ENCODE measurements at regions not wholly inside any gene's neighbourhood (a gene's known extent, or its start where the extent isn't known, plus 50 kb on each side); places are given as distances from the start of the nearest gene placed in this dataset.

- H3K4me1 ChIP-seq (ENCODE audit: control insufficient read depth, extremely low read depth, insufficient read depth, low read length), result no peaks in the 10 kb centered on the region
- H3K9me3 ChIP-seq (replicated peaks; ENCODE audit: control insufficient read depth, insufficient read depth, low read length), result peaks cover 10% of the 10 kb centered on the region
- POLR2A ChIA-PET, result no interaction called here
- FAIRE-seq, result no peak
- intact Hi-C loops (cut with micrococcal nuclease) (no loop called here), dilution Hi-C loops (cut with MboI; ENCODE audit: extremely low pct_ligation_motif_present, low sequenced_read_pairs) (no loop called here)
- H3K36me3 ChIP-seq (ENCODE audit: control insufficient read depth in 2 of 2, extremely low read depth in 1 of 2, insufficient read depth in 2 of 2, low read length in 2 of 2), result no peaks in the 10 kb centered on the region
- BruUV-seq (replicated peaks), result no TSS peak
- no peak overlapping the region for H3K9ac ChIP-seq (replicated peaks; ENCODE audit: extremely low read depth, insufficient read depth, low read length)
- H3K27me3 ChIP-seq (ENCODE audit: control insufficient read depth in 2 of 2, insufficient read depth in 2 of 2, low read length in 2 of 2), result no peaks in the 10 kb centered on the region
- no peak for TF ChIP-seq EZH2 (IDR thresholded peaks at IDR 0.05; ENCODE audit: borderline replicate concordance, low read depth, low read length, severe bottlenecking)
- TF ChIP-seq CTCF (IDR thresholded peaks at IDR 0.05; ENCODE audit: extremely low read depth in 1 of 2, insufficient read depth in 1 of 2, low read depth in 1 of 2, low read length in 2 of 2), result no peak
- no peak for TF ChIP-seq MAX (IDR thresholded peaks at IDR 0.05; ENCODE audit: insufficient read depth, insufficient read length)
- TF ChIP-seq POLR2AphosphoS5 (IDR thresholded peaks at IDR 0.05; ENCODE audit: insufficient read depth, low read depth, low read length), result no peak
- no peak for TF ChIP-seq POLR2A (IDR thresholded peaks at IDR 0.05; ENCODE audit: low read depth, low read length)
- no peak for TF ChIP-seq JUN (IDR thresholded peaks at IDR 0.05; ENCODE audit: borderline replicate concordance, insufficient read depth, insufficient read length, low read depth)
- H3K4me3 ChIP-seq (replicated peaks in 1 of 3; ENCODE audit: insufficient read depth in 1 of 3, low read depth in 1 of 3, low read length in 3 of 3), result no peak overlapping the region
- H4K20me1 ChIP-seq (replicated peaks; ENCODE audit: control insufficient read depth, extremely low read depth, insufficient read depth, low read length), result no peaks in the 10 kb centered on the region
- no peak overlapping the region for H3K27ac ChIP-seq (ENCODE audit: insufficient read depth, low read depth, low read length)
- CTCF ChIA-PET, result no interaction called here
- H2AFZ ChIP-seq (ENCODE audit: low read depth, low read length), result no peak overlapping the region
- H3K4me2 ChIP-seq (ENCODE audit: insufficient read depth, low read length), result no peak overlapping the region
- no peaks in the 10 kb centered on the region for H3K9me1 ChIP-seq (replicated peaks; ENCODE audit: control insufficient read depth, extremely low read depth, insufficient read depth, low read length)
- DNase-seq (ENCODE audit: low read depth, low spot score), result no peak
- no peaks in the 10 kb centered on the region for H3K79me2 ChIP-seq (ENCODE audit: control insufficient read depth, insufficient read depth, low read length)
Measured at GRCh38 chr4:45327544-45327943, 601.2 kb upstream of the GNPDA2 start.

Measured in endothelial cell of umbilical vein (primary cell).